CD4-positive, alpha-beta T cell treated with Interleukin-1 beta for 1 hour (primary cell): ENCODE measurements at regions not wholly inside any gene's neighbourhood (a gene's known extent, or its start where the extent isn't known, plus 50 kb on each side); places are given as distances from the start of the nearest gene placed in this dataset.
A peak's percentile ranks its signal among the peaks of the same experiment; 100 is the strongest.
"Not testable (repeated sequence)": the region's sequence is repeated elsewhere in the genome, so short reads cannot be mapped to it uniquely, and the experiment has no call there.

ENCODE experiments used
- DNase-seq, 2 donors: peaks; one replicate each; pipeline ENCODE4 v3.0.0-alpha.2; 2020 to 2022

- no peak for DNase-seq
These were observed 144.3 kb upstream of the ZNF184 start for GRCh38 chr6:27617046-27617687.

GRCh38 chr6:27616328-27617045 lies 143.6 kb upstream of the ZNF184 start:
- no peak for DNase-seq

GRCh38 chr6:27611451-27611850 lies 138.5 kb upstream of the ZNF184 start:
- no peak for DNase-seq

- peak in 1 of 2 donors; percentile 40 for DNase-seq
These were observed 136.3 kb upstream of the ZNF184 start for GRCh38 chr6:27608916-27609883.

GRCh38 chr6:27605401-27606342 lies 132.8 kb upstream of the ZNF184 start:
- DNase-seq, result no peak

GRCh38 chr6:27604986-27605385 lies 132.1 kb upstream of the ZNF184 start:
- no peak for DNase-seq

- DNase-seq, result no peak
These were observed 128.9 kb upstream of the ZNF184 start for GRCh38 chr6:27601668-27602254.

- DNase-seq, result no peak
These were observed 127.1 kb upstream of the ZNF184 start for GRCh38 chr6:27599859-27600532.

- not testable (repeated sequence) for DNase-seq
These were observed 124.2 kb upstream of the ZNF184 start for GRCh38 chr6:27597031-27597567.

- DNase-seq, result no peak
These were observed 121.0 kb upstream of the ZNF184 start for GRCh38 chr6:27593861-27594260.

- no peak for DNase-seq
These were observed 120.4 kb upstream of the ZNF184 start for GRCh38 chr6:27593200-27593818.

- DNase-seq, result peak; percentile 17 to 31
These were observed 119.7 kb upstream of the ZNF184 start for GRCh38 chr6:27592481-27593199.

GRCh38 chr6:27591699-27592480 lies 119.0 kb upstream of the ZNF184 start:
- DNase-seq, result no peak

GRCh38 chr6:27585316-27585715 lies 112.4 kb upstream of the ZNF184 start:
- not testable (repeated sequence) for DNase-seq

GRCh38 chr6:27584326-27584725 lies 111.4 kb upstream of the ZNF184 start:
- DNase-seq, result no peak

- no peak for DNase-seq
These were observed 110.2 kb upstream of the ZNF184 start for GRCh38 chr6:27582928-27583725.

- no peak for DNase-seq
These were observed 107.1 kb upstream of the ZNF184 start for GRCh38 chr6:27579973-27580372.

GRCh38 chr6:27577922-27578321 lies 105.0 kb upstream of the ZNF184 start:
- no peak for DNase-seq
